PFSK-1 (cell line): ENCODE measurements at regions not wholly inside any gene's neighbourhood (a gene's known extent, or its start where the extent isn't known, plus 50 kb on each side); places are given as distances from the start of the nearest gene placed in this dataset.

ENCODE experiments used
- FOXP2 ChIP-seq: optimal IDR thresholded peaks from 2 replicates; pipeline ENCODE3; 2011; ENCODE audit warnings: borderline replicate concordance, control low read depth, inconsistent platforms; ENCODE audit not compliant: insufficient read depth; ENCODE audit errors: extremely low read length, extremely low read depth
- POLR2AphosphoS5 ChIP-seq: IDR thresholded peaks from 2 replicates; pipeline ENCODE4 v1.6.1; 2012; ENCODE audit warnings: low read depth, mild to moderate bottlenecking, control low read depth, low read length, moderate library complexity
- SIN3A ChIP-seq: IDR thresholded peaks from 2 replicates; pipeline ENCODE4 v1.6.1; 2012; ENCODE audit warnings: mild to moderate bottlenecking, low read length, moderate library complexity, borderline replicate concordance; ENCODE audit not compliant: insufficient read depth
- TAF1 ChIP-seq: IDR thresholded peaks from 2 replicates; pipeline ENCODE4 v1.6.1; 2012; ENCODE audit warnings: low read length, control low read depth, borderline replicate concordance; ENCODE audit not compliant: insufficient read depth
- TF ChIP-seq, protein P1 (sequence below), 2 experiments: IDR thresholded peaks; 2 replicates each; pipeline versions ENCODE4 v1.6.1 to v1.8.0; 2011 to 2012; ENCODE audit warnings: low read depth in 2 of 2, low read length in 2 of 2, control low read depth in 1 of 2, inconsistent platforms in 1 of 2, mild to moderate bottlenecking in 1 of 2, moderate library complexity in 1 of 2; ENCODE audit not compliant: insufficient read depth in 1 of 2

DNA sequence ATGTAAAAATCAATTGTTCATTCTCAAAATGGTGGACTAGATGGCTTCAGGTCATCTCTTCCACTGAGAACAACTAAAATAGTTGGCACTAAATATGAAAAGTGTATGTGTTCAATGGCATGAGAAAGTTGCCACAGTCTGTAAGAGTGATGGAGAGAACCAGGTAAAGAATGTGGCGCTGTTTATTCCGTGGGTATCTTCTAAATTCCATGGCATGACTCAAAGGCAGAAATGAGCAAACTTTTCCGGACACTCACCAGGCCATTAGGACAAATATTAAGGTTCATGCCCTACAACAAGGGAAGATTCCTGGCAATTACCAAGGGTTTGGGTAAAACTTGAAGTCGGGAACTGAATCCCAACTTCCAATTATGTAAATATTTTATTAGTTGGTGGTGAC lies 825.4 kb upstream of the CDH6 start:
- TF ChIP-seq SIN3A (no peak), FOXP2 (no peak), TAF1 (no peak), POLR2AphosphoS5 (no peak)
- TF ChIP-seq, protein P1, sequence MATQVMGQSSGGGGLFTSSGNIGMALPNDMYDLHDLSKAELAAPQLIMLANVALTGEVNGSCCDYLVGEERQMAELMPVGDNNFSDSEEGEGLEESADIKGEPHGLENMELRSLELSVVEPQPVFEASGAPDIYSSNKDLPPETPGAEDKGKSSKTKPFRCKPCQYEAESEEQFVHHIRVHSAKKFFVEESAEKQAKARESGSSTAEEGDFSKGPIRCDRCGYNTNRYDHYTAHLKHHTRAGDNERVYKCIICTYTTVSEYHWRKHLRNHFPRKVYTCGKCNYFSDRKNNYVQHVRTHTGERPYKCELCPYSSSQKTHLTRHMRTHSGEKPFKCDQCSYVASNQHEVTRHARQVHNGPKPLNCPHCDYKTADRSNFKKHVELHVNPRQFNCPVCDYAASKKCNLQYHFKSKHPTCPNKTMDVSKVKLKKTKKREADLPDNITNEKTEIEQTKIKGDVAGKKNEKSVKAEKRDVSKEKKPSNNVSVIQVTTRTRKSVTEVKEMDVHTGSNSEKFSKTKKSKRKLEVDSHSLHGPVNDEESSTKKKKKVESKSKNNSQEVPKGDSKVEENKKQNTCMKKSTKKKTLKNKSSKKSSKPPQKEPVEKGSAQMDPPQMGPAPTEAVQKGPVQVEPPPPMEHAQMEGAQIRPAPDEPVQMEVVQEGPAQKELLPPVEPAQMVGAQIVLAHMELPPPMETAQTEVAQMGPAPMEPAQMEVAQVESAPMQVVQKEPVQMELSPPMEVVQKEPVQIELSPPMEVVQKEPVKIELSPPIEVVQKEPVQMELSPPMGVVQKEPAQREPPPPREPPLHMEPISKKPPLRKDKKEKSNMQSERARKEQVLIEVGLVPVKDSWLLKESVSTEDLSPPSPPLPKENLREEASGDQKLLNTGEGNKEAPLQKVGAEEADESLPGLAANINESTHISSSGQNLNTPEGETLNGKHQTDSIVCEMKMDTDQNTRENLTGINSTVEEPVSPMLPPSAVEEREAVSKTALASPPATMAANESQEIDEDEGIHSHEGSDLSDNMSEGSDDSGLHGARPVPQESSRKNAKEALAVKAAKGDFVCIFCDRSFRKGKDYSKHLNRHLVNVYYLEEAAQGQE (IDR thresholded peaks at IDR 0.05; ENCODE audit: insufficient read depth in 1 of 2, low read depth in 2 of 2, low read length in 2 of 2) = no peak

DNA sequence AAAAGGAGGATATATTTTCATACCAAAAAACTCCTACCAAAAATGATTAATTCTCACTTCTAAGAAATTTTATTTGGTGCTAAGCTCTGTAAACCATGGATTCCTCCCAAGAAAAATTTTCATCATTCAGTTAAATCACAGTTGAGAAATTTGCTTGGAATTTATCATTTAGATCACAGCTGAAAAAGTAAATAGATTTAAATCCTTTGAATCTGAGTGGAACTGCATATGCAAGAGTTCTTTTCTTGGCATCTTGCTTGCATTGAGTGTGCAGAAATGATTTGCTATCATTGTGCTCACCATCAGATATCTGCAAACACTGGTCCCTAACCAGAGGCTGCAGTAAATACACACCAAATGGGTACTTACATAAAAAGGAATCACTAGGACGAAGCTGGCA lies 836.1 kb upstream of the CDH6 start:
- TF ChIP-seq TAF1 (no peak), SIN3A (no peak), FOXP2 (no peak), POLR2AphosphoS5 (no peak)
- TF ChIP-seq, protein P1 (IDR thresholded peaks at IDR 0.05; ENCODE audit: insufficient read depth in 1 of 2, low read depth in 2 of 2, low read length in 2 of 2) = no peak

DNA sequence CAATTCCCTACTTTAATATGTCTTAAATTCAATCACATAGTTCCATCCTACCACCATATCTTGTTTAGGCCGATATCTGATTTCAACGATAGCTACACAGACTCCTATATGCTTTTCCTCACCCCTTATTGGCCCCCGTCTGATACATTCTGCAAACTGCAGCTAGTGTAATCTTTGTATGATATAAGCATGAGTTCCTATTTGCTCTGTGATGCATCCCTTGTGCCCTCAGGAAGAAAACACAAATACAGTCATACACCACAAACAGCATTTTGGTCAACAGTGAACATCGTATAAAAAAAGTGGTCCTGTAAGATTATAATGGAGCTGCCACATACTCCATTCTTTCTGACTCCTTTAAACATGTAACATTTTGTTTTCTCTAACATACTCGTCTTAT lies 837.8 kb upstream of the CDH6 start:
- TF ChIP-seq, protein P1 (IDR thresholded peaks at IDR 0.05; ENCODE audit: insufficient read depth in 1 of 2, low read depth in 2 of 2, low read length in 2 of 2) = no peak
- TF ChIP-seq POLR2AphosphoS5 (no peak), FOXP2 (no peak), SIN3A (no peak), TAF1 (no peak)

DNA sequence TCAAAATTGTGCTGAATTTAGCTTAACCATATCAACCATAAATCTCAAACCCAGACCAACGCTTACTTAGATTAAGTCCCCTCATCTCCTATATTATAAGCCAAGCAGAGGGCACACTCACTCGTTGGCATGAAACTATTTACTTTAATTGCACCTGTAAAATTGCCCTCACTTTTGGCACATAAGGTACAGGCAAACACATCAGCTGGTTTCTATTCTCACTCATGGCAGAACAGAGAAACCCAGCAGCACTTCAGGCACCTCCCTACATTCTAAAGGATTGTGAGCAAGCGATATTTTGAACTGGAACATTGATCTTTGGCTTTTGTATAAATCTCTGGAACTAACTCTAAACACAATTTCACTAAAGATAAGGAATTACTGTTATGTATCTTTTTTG lies 845.6 kb upstream of the CDH6 start:
- no peak for TF ChIP-seq TAF1
- TF ChIP-seq, protein P1 (IDR thresholded peaks at IDR 0.05; ENCODE audit: insufficient read depth in 1 of 2, low read depth in 2 of 2, low read length in 2 of 2) = no peak
- TF ChIP-seq SIN3A = no peak
- no peak for TF ChIP-seq FOXP2
- TF ChIP-seq POLR2AphosphoS5 = no peak

DNA sequence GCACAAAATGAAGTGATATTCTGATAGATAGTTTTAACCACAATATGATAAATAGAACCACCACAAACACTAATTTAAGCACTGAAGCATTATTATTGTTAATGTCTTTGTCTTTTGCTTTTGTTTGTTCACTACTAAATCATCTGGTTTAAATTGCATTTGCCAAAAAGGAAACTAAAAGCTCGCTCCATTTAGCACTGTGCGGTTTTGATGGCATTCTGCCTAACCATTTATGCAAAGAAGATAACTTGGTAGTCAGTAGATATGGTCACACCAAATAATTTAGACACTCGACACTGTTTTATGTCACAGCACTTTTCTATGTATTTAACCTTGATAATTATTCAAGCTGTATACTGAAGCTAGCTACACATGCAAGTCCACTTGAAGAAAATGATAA lies 849.8 kb upstream of the CDH6 start:
- TF ChIP-seq SIN3A (no peak), FOXP2 (no peak), TAF1 (no peak), POLR2AphosphoS5 (no peak)
- TF ChIP-seq, protein P1 (IDR thresholded peaks at IDR 0.05; ENCODE audit: insufficient read depth in 1 of 2, low read depth in 2 of 2, low read length in 2 of 2) = no peak
